ENCODE measurements at regions not wholly inside any gene's neighbourhood (a gene's known extent, or its start where the extent isn't known, plus 50 kb on each side); places are given as distances from the start of the nearest gene placed in this dataset.

GRCh38 chr2:120452131-120452530 is 106.2 kb downstream of the INHBB start:
- no peak for TF ChIP-seq CREB1 (IDR thresholded peaks at IDR 0.05; ENCODE audit: low read depth)
- TF ChIP-seq NFIC (IDR thresholded peaks at IDR 0.05) = no peak
- TF ChIP-seq MAX (IDR thresholded peaks at IDR 0.05) = no peak
- no peak for TF ChIP-seq YY1 (IDR thresholded peaks at IDR 0.05; ENCODE audit: low read depth)
- TF ChIP-seq USF1 (IDR thresholded peaks at IDR 0.05) = no peak
- TF ChIP-seq EP300 (IDR thresholded peaks at IDR 0.05; ENCODE audit: borderline replicate concordance) = no peak
- no peak for TF ChIP-seq RAD21 (IDR thresholded peaks at IDR 0.05; ENCODE audit: low read depth)
- TF ChIP-seq TCF12 (IDR thresholded peaks at IDR 0.05; ENCODE audit: low read depth) = no peak
- TF ChIP-seq ZBTB7A (IDR thresholded peaks at IDR 0.05; ENCODE audit: low read depth) = no peak
- no peak for TF ChIP-seq EGR1 (IDR thresholded peaks at IDR 0.05)
- TF ChIP-seq TEAD4 (IDR thresholded peaks at IDR 0.05) = no peak
- no peak for TF ChIP-seq FOXM1 (IDR thresholded peaks at IDR 0.05; ENCODE audit: borderline replicate concordance, low read depth)
- no peak for TF ChIP-seq TAF1 (IDR thresholded peaks at IDR 0.05; ENCODE audit: low read depth)
- no peak for TF ChIP-seq REST (IDR thresholded peaks at IDR 0.05; ENCODE audit: low read depth)
- TF ChIP-seq CEBPB (IDR thresholded peaks at IDR 0.05) = no peak

GRCh38 chr2:120452945-120453634 is 107.2 kb downstream of the INHBB start:
- TF ChIP-seq TCF12 (IDR thresholded peaks at IDR 0.05; ENCODE audit: low read depth) = no peak
- TF ChIP-seq CEBPB (IDR thresholded peaks at IDR 0.05) = no peak
- TF ChIP-seq RAD21 (IDR thresholded peaks at IDR 0.05; ENCODE audit: low read depth) = no peak
- no peak for TF ChIP-seq FOXM1 (IDR thresholded peaks at IDR 0.05; ENCODE audit: borderline replicate concordance, low read depth)
- TF ChIP-seq NFIC (IDR thresholded peaks at IDR 0.05) = no peak
- no peak for TF ChIP-seq EP300 (IDR thresholded peaks at IDR 0.05; ENCODE audit: borderline replicate concordance)
- no peak for TF ChIP-seq TAF1 (IDR thresholded peaks at IDR 0.05; ENCODE audit: low read depth)
- TF ChIP-seq USF1 (IDR thresholded peaks at IDR 0.05) = no peak
- TF ChIP-seq ZBTB7A (IDR thresholded peaks at IDR 0.05; ENCODE audit: low read depth) = no peak
- TF ChIP-seq YY1 (IDR thresholded peaks at IDR 0.05; ENCODE audit: low read depth) = no peak
- TF ChIP-seq EGR1 (IDR thresholded peaks at IDR 0.05) = no peak
- no peak for TF ChIP-seq TEAD4 (IDR thresholded peaks at IDR 0.05)
- TF ChIP-seq REST (IDR thresholded peaks at IDR 0.05; ENCODE audit: low read depth) = no peak
- TF ChIP-seq CREB1 (IDR thresholded peaks at IDR 0.05; ENCODE audit: low read depth) = no peak
- no peak for TF ChIP-seq MAX (IDR thresholded peaks at IDR 0.05)

GRCh38 chr2:120453635-120453998 is 107.7 kb downstream of the INHBB start:
- TF ChIP-seq CREB1 (IDR thresholded peaks at IDR 0.05; ENCODE audit: low read depth) (no peak), REST (IDR thresholded peaks at IDR 0.05; ENCODE audit: low read depth) (no peak), YY1 (IDR thresholded peaks at IDR 0.05; ENCODE audit: low read depth) (no peak), USF1 (IDR thresholded peaks at IDR 0.05) (no peak), ZBTB7A (IDR thresholded peaks at IDR 0.05; ENCODE audit: low read depth) (no peak), FOXM1 (IDR thresholded peaks at IDR 0.05; ENCODE audit: borderline replicate concordance, low read depth) (no peak), NFIC (IDR thresholded peaks at IDR 0.05) (no peak), TEAD4 (IDR thresholded peaks at IDR 0.05) (no peak), EP300 (IDR thresholded peaks at IDR 0.05; ENCODE audit: borderline replicate concordance) (no peak), RAD21 (IDR thresholded peaks at IDR 0.05; ENCODE audit: low read depth) (no peak), TAF1 (IDR thresholded peaks at IDR 0.05; ENCODE audit: low read depth) (no peak), CEBPB (IDR thresholded peaks at IDR 0.05) (no peak), EGR1 (IDR thresholded peaks at IDR 0.05) (no peak), TCF12 (IDR thresholded peaks at IDR 0.05; ENCODE audit: low read depth) (no peak), MAX (IDR thresholded peaks at IDR 0.05) (no peak)
